ENCODE measurements at regions not wholly inside any gene's neighbourhood (a gene's known extent, or its start where the extent isn't known, plus 50 kb on each side); places are given as distances from the start of the nearest gene placed in this dataset.
A peak's percentile ranks its signal among the peaks of the same experiment; 100 is the strongest.

GRCh38 chr6:139498715-139499114, 124.3 kb upstream of the CITED2 start:
- Histone ChIP-seq H3K4me1 (no peaks in the 10 kb centered on the region), H3K4me3 (no peak overlapping the region), H3K27ac (no peak overlapping the region), H3K27me3 (ENCODE audit: low read depth) (no peaks in the 10 kb centered on the region), H3K36me3 (no peaks in the 10 kb centered on the region), H3K9me3 (no peaks in the 10 kb centered on the region)
- no peak for ATAC-seq
- intact Hi-C loops (cut with DNase I): no loop called here
- no peak for DNase-seq
- no peak for TF ChIP-seq CTCF (IDR thresholded peaks at IDR 0.05)

GRCh38 chr6:139497345-139497961, 123.0 kb upstream of the CITED2 start:
- no peak for ATAC-seq

GRCh38 chr6:139496654-139497344, 122.4 kb upstream of the CITED2 start:
- Histone ChIP-seq H3K4me1 (no peaks in the 10 kb centered on the region), H3K4me3 (no peak overlapping the region), H3K36me3 (no peaks in the 10 kb centered on the region), H3K9me3 (no peaks in the 10 kb centered on the region), H3K27ac (no peak overlapping the region), H3K27me3 (ENCODE audit: low read depth) (no peaks in the 10 kb centered on the region)
- no peak for TF ChIP-seq CTCF (IDR thresholded peaks at IDR 0.05)
- intact Hi-C loops (cut with DNase I): no loop called here
- no peak for ATAC-seq
- DNase-seq: no peak

More at GRCh38 chr6:139497345-139497961, 123.0 kb upstream of the CITED2 start:
- intact Hi-C loops (cut with DNase I): no loop called here
- H3K27me3 ChIP-seq (ENCODE audit: low read depth): no peaks in the 10 kb centered on the region
- DNase-seq: no peak
- H3K36me3 ChIP-seq: no peaks in the 10 kb centered on the region
- no peak for TF ChIP-seq CTCF (IDR thresholded peaks at IDR 0.05)
- no peaks in the 10 kb centered on the region for H3K4me1 ChIP-seq
- H3K9me3 ChIP-seq: no peaks in the 10 kb centered on the region
- H3K4me3 ChIP-seq: no peak overlapping the region
- H3K27ac ChIP-seq: no peak overlapping the region

- no peak overlapping the region for H3K4me3 ChIP-seq
- no peaks in the 10 kb centered on the region for H3K4me1 ChIP-seq
- no peak for TF ChIP-seq CTCF (IDR thresholded peaks at IDR 0.05)
- intact Hi-C loops (cut with DNase I): no loop called here
- ATAC-seq (no peak), DNase-seq (no peak)
- H3K36me3 ChIP-seq: no peaks in the 10 kb centered on the region
- H3K27ac ChIP-seq: no peak overlapping the region
- no peaks in the 10 kb centered on the region for H3K27me3 ChIP-seq (ENCODE audit: low read depth)
- no peaks in the 10 kb centered on the region for H3K9me3 ChIP-seq
Observed at GRCh38 chr6:139494376-139494990, 120.0 kb upstream of the CITED2 start.

GRCh38 chr6:139490482-139490881, 116.0 kb upstream of the CITED2 start:
- Histone ChIP-seq H3K27ac (no peak overlapping the region), H3K36me3 (no peaks in the 10 kb centered on the region), H3K27me3 (ENCODE audit: low read depth) (no peaks in the 10 kb centered on the region), H3K4me1 (no peaks in the 10 kb centered on the region), H3K9me3 (no peaks in the 10 kb centered on the region), H3K4me3 (no peak overlapping the region)
- intact Hi-C loops (cut with DNase I): no loop called here
- DNase-seq (no peak), ATAC-seq (peak; percentile 50 to 69)
- no peak for TF ChIP-seq CTCF (IDR thresholded peaks at IDR 0.05)

Data from lower lobe of right lung (tissue), 2 donors.